ENCODE measurements at regions not wholly inside any gene's neighbourhood (a gene's known extent, or its start where the extent isn't known, plus 50 kb on each side); places are given as distances from the start of the nearest gene placed in this dataset.
A peak's percentile ranks its signal among the peaks of the same experiment; 100 is the strongest.
"Not testable (repeated sequence)": the region's sequence is repeated elsewhere in the genome, so short reads cannot be mapped to it uniquely, and the experiment has no call there.

- DNase-seq: no peak
Measured at GRCh38 chr19:30810726-30811125, 438.5 kb downstream of the ZNF536 start.

GRCh38 chr19:30807278-30807677 is 435.1 kb downstream of the ZNF536 start:
- no peak for DNase-seq

- DNase-seq: no peak
Measured at GRCh38 chr19:30806311-30806710, 434.1 kb downstream of the ZNF536 start.

- no peak for DNase-seq
Measured at GRCh38 chr19:30804751-30805150, 432.6 kb downstream of the ZNF536 start.

- DNase-seq: not testable (repeated sequence)
Measured at GRCh38 chr19:30804333-30804732, 432.1 kb downstream of the ZNF536 start.

GRCh38 chr19:30802424-30803013 is 430.3 kb downstream of the ZNF536 start:
- peak; percentile 22 for DNase-seq

GRCh38 chr19:30799865-30800755 is 427.9 kb downstream of the ZNF536 start:
- DNase-seq: peak; percentile 72

GRCh38 chr19:30795727-30796126 is 423.5 kb downstream of the ZNF536 start:
- DNase-seq: peak; percentile 26

GRCh38 chr19:30792561-30793505 is 420.6 kb downstream of the ZNF536 start:
- DNase-seq: peak; percentile 37

GRCh38 chr19:30791088-30791487 is 418.9 kb downstream of the ZNF536 start:
- peak; percentile 38 for DNase-seq

- DNase-seq: no peak
Measured at GRCh38 chr19:30790056-30790680, 418.0 kb downstream of the ZNF536 start.

GRCh38 chr19:30788105-30788765 is 416.1 kb downstream of the ZNF536 start:
- DNase-seq: no peak

- peak; percentile 25 for DNase-seq
Measured at GRCh38 chr19:30785458-30786137, 413.4 kb downstream of the ZNF536 start.

GRCh38 chr19:30784850-30785457 is 412.8 kb downstream of the ZNF536 start:
- DNase-seq: peak; percentile 77

- DNase-seq: no peak
Measured at GRCh38 chr19:30783936-30784335, 411.8 kb downstream of the ZNF536 start.

- DNase-seq: peak; percentile 15
Measured at GRCh38 chr19:30783212-30783611, 411.0 kb downstream of the ZNF536 start.

- peak; percentile 38 for DNase-seq
Measured at GRCh38 chr19:30781519-30781918, 409.3 kb downstream of the ZNF536 start.

GRCh38 chr19:30781047-30781446 is 408.9 kb downstream of the ZNF536 start:
- peak; percentile 12 for DNase-seq

GRCh38 chr19:30780456-30780855 is 408.3 kb downstream of the ZNF536 start:
- no peak for DNase-seq

GRCh38 chr19:30780032-30780431 is 407.8 kb downstream of the ZNF536 start:
- DNase-seq: no peak

Measured in islet precursor cell (in vitro differentiated cells).